ENCODE measurements at regions not wholly inside any gene's neighbourhood (a gene's known extent, or its start where the extent isn't known, plus 50 kb on each side); places are given as distances from the start of the nearest gene placed in this dataset.

- DNase-seq: no peak
These were observed 112.1 kb upstream of the SOX1 start for GRCh38 chr13:111954661-111955411.

- DNase-seq: no peak
These were observed 111.4 kb upstream of the SOX1 start for GRCh38 chr13:111955412-111956065.

GRCh38 chr13:111956261-111957151 is 110.4 kb upstream of the SOX1 start:
- DNase-seq: no peak

- no peak for DNase-seq
These were observed 109.0 kb upstream of the SOX1 start for GRCh38 chr13:111957913-111958450.

- no peak for DNase-seq
These were observed 108.1 kb upstream of the SOX1 start for GRCh38 chr13:111958612-111959395.

GRCh38 chr13:111960152-111960772 is 106.7 kb upstream of the SOX1 start:
- no peak for DNase-seq

- DNase-seq: no peak
These were observed 105.7 kb upstream of the SOX1 start for GRCh38 chr13:111961236-111961635.

- DNase-seq: no peak
These were observed 105.2 kb upstream of the SOX1 start for GRCh38 chr13:111961651-111962192.

- DNase-seq: no peak
These were observed 104.5 kb upstream of the SOX1 start for GRCh38 chr13:111962431-111962891.

- DNase-seq: no peak
These were observed 103.9 kb upstream of the SOX1 start for GRCh38 chr13:111963031-111963430.

- DNase-seq: no peak
These were observed 102.4 kb upstream of the SOX1 start for GRCh38 chr13:111964411-111965035.

GRCh38 chr13:111965466-111966214 is 101.3 kb upstream of the SOX1 start:
- DNase-seq: no peak

- DNase-seq: no peak
These were observed 100.0 kb upstream of the SOX1 start for GRCh38 chr13:111966933-111967332.

GRCh38 chr13:111967572-111968201 is 99.3 kb upstream of the SOX1 start:
- peak; percentile 53 for DNase-seq

- no peak for DNase-seq
These were observed 98.5 kb upstream of the SOX1 start for GRCh38 chr13:111968336-111969010.

GRCh38 chr13:111969551-111970135 is 97.3 kb upstream of the SOX1 start:
- no peak for DNase-seq

GRCh38 chr13:111970494-111971141 is 96.3 kb upstream of the SOX1 start:
- no peak for DNase-seq
